ENCODE measurements at regions not wholly inside any gene's neighbourhood (a gene's known extent, or its start where the extent isn't known, plus 50 kb on each side); places are given as distances from the start of the nearest gene placed in this dataset.

DNA sequence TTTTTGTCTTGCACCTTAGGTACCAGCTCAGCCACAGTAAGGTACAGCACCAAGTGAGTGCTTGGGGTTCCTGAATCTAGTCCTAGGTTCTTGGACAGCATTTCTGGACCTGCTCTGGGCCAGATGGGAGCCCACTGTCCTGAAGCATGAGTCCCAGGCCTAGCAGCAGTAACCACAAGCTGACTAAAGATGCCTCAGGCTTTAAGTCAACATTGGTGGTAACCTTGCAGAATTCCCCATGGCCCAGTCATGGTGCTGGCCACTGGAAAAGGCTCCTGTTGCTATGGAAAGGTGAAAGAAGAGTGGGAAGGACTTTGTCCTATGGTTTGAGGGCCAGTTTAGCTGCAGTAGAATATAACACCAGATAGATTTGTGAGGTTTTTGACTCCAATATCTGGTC, 86.9 kb upstream of the CLEC14A start:
- TF ChIP-seq GATA2 (IDR thresholded peaks at IDR 0.05; ENCODE audit: low read depth, low read length) (no peak), GATA3 (IDR thresholded peaks at IDR 0.05; ENCODE audit: low read depth, low read length) (no peak)

Data from SH-SY5Y (cell line).